MCF 10A (cell line): ENCODE measurements at regions not wholly inside any gene's neighbourhood (a gene's known extent, or its start where the extent isn't known, plus 50 kb on each side); places are given as distances from the start of the nearest gene placed in this dataset.

Experiments
- BruUV-seq: library from RNA; stranded (reverse); fragments of 400-500 nt; replicated peaks from 2 replicates; lab custom pipeline; 2021; lab: Mats Ljungman, UMichigan
- CTCF ChIA-PET: fragments of 300-600 bp; sonication (Branson Sonifier 250); formaldehyde crosslinking; extraction: SDS; loops from one replicate; lab custom pipeline; 2021; ENCODE audit warnings: antibody characterized with exemption, inconsistent platforms; lab: Yijun Ruan, JAX
- POLR2A ChIA-PET: fragments of 300-600, 350-650 bp; sonication (Branson Sonifier 250); formaldehyde crosslinking; extraction: SDS; loops from one replicate; lab custom pipeline; 2020; ENCODE audit warnings: antibody characterized with exemption, inconsistent platforms; lab: Yijun Ruan, JAX
- DNase-seq: peaks from one replicate; pipeline ENCODE4 v3.0.0-alpha.2; 2018; ENCODE audit not compliant: unreplicated experiment
- H3K27ac Mint-ChIP-seq: one replicate; pipeline ENCODE4 v1.8.0; 2022; ENCODE audit warnings: mild to moderate bottlenecking, low read depth, mixed read lengths; ENCODE audit not compliant: unreplicated experiment
- H3K27me3 Mint-ChIP-seq: one replicate; pipeline ENCODE4 v1.8.0; 2022; ENCODE audit warnings: mixed read lengths; ENCODE audit not compliant: insufficient read depth, unreplicated experiment
- H3K36me3 Mint-ChIP-seq: one replicate; pipeline ENCODE4 v1.8.0; 2022; ENCODE audit warnings: mild to moderate bottlenecking, moderate library complexity, mixed read lengths; ENCODE audit not compliant: insufficient read depth, unreplicated experiment
- H3K4me1 Mint-ChIP-seq: one replicate; pipeline ENCODE4 v1.8.0; 2022; ENCODE audit warnings: mixed read lengths; ENCODE audit not compliant: insufficient read depth, unreplicated experiment
- H3K4me3 Mint-ChIP-seq: one replicate; pipeline ENCODE4 v1.8.0; 2022; ENCODE audit warnings: mild to moderate bottlenecking, moderate library complexity, mixed read lengths; ENCODE audit not compliant: unreplicated experiment
- H3K9me3 Mint-ChIP-seq: one replicate; pipeline ENCODE4 v1.8.0; 2022; ENCODE audit warnings: mixed read lengths; ENCODE audit not compliant: unreplicated experiment
- intact Hi-C: fragments of 100-400 bp; cut with micrococcal nuclease; formaldehyde crosslinking; loops from 2 replicates; pipeline ENCODE4 v1.14.1; 2022
- TF ChIP-seq, protein P1 (sequence below): fragments of 200-600 bp; IDR thresholded peaks from one replicate; pipeline ENCODE4 v1.8.0; 2022; ENCODE audit warnings: antibody characterized with exemption, mild to moderate bottlenecking; ENCODE audit not compliant: unreplicated experiment

DNA sequence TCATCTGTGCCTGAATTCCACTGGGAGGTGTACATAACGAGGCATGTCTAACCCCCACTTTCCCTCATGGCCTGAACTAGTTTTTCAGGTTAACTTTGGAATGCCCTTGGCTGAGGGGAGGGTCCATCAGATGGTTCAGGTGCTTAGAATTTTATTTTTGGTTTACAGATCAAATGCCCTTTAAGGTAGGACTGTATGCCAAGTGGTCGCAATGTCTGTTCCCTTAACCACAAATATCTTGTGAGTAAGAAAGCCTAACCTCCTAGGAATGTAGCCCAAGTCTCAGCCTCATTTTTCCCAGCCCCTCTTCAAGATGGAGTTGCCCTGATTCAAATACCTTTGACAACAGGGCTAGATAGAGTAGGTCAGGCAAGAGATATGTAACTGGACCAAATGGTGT lies 78.4 kb downstream of the RNASET2 start:
- DNase-seq, result no peak
- POLR2A ChIA-PET, result no interaction called here

DNA sequence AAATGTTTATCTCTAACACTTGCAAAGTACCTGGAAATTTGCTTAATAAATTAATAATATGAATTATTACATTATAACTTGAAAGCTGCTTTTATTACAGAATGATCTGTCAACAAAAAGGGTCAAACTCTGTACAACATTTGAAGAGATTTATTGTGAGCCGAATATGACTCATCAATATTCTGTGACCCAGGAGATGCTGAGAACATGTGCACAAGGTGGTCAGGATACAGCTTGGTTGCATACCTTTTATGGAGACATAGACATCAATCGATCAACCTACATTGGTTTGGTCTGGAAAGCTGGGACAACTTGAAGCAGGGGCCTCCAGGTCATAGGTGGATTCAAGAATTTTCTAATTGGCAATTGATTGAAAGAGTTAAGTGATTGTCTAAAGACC lies 79.0 kb downstream of the RNASET2 start:
- Mint-ChIP-seq H3K27me3 (peaks cover 94% of the 10 kb centered on the region), H3K9me3 (no peaks in the 10 kb centered on the region), H3K27ac (no peak overlapping the region), H3K36me3 (no peaks in the 10 kb centered on the region), H3K4me3 (no peak overlapping the region), H3K4me1 (no peaks in the 10 kb centered on the region)
- POLR2A ChIA-PET, result no interaction called here
- TF ChIP-seq, protein P1, sequence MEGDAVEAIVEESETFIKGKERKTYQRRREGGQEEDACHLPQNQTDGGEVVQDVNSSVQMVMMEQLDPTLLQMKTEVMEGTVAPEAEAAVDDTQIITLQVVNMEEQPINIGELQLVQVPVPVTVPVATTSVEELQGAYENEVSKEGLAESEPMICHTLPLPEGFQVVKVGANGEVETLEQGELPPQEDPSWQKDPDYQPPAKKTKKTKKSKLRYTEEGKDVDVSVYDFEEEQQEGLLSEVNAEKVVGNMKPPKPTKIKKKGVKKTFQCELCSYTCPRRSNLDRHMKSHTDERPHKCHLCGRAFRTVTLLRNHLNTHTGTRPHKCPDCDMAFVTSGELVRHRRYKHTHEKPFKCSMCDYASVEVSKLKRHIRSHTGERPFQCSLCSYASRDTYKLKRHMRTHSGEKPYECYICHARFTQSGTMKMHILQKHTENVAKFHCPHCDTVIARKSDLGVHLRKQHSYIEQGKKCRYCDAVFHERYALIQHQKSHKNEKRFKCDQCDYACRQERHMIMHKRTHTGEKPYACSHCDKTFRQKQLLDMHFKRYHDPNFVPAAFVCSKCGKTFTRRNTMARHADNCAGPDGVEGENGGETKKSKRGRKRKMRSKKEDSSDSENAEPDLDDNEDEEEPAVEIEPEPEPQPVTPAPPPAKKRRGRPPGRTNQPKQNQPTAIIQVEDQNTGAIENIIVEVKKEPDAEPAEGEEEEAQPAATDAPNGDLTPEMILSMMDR, result no peak
- CTCF ChIA-PET, result no interaction called here
- no peak for DNase-seq
- intact Hi-C loops, result no loop called here
- no TSS peak for BruUV-seq

More for the DNA sequence above, 78.4 kb downstream of the RNASET2 start:
- Mint-ChIP-seq H3K27me3 (peaks cover 89% of the 10 kb centered on the region), H3K27ac (no peak overlapping the region), H3K9me3 (no peaks in the 10 kb centered on the region), H3K4me1 (no peaks in the 10 kb centered on the region), H3K36me3 (no peaks in the 10 kb centered on the region), H3K4me3 (no peak overlapping the region)
- TF ChIP-seq, protein P1, result no peak
- CTCF ChIA-PET, result no interaction called here
- BruUV-seq, result no TSS peak
- intact Hi-C loops, result no loop called here

DNA sequence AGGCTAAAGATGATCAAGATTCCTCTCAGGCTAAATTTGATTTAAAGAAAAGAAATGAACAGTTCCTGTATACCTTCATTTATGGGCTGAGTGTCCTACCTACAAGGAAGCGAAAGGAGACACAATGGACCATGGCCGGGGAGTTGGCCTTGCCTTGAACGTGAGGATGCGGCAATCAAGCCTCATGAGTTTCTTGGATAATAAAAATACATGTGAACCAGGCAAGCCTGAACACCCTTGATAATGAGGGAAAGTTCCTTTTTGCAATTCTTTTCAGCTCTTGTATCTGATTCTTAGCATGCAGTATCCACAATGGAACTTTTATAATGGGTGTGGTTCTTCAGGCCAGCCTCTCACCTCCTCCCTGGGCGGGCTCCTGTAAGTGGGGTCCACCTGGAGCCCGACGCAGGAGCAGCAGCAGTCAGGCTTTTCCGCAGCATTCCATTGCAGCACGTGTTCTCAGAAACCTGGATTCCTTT lies 83.8 kb downstream of the RNASET2 start:
- intact Hi-C loops, result no loop called here
- no TSS peak for BruUV-seq
- ChIA-PET POLR2A (no interaction called here), CTCF (no interaction called here)
- no peaks in the 10 kb centered on the region for H3K36me3 Mint-ChIP-seq
- no peak overlapping the region for H3K27ac Mint-ChIP-seq
- no peak overlapping the region for H3K4me3 Mint-ChIP-seq
- H3K9me3 Mint-ChIP-seq, result no peaks in the 10 kb centered on the region
- TF ChIP-seq, protein P1, result no peak
- no peak for DNase-seq
- H3K27me3 Mint-ChIP-seq, result peaks cover 69% of the 10 kb centered on the region
- H3K4me1 Mint-ChIP-seq, result no peaks in the 10 kb centered on the region

DNA sequence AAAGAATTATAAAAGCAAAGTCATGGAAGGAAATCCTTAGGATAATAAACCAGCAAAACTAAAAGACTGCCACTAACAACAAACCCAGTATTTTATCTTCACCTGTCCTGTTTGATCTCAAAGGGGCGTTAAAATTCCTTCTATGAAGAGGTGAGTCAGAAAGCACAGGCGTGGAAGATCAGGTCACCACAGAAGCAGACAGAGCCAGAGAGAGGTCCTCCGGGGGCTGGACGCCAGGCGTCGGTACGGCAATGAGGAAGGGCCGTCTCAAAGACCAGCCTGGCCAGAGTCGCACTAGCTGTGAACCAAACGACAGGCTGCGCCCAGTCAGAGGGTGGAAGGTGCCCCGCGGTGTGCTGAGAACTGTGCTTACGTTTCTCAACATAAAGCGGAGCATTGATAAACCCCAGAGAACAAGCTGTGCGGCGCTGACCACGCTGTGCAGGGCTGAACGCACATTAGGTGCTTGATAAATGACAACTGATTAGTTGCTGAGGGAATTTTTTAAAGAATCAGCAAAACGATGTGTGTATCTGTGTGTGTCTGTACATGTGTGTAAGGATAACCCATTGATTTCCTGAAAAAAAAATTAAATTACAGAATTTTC lies 85.6 kb downstream of the RNASET2 start:
- no TSS peak for BruUV-seq
- ChIA-PET CTCF (no interaction called here), POLR2A (no interaction called here)
- intact Hi-C loops, result no loop called here
- no peak overlapping the region for H3K27ac Mint-ChIP-seq
- TF ChIP-seq, protein P1, result no peak
- H3K4me1 Mint-ChIP-seq, result no peaks in the 10 kb centered on the region
- peaks cover 54% of the 10 kb centered on the region for H3K27me3 Mint-ChIP-seq
- no peaks in the 10 kb centered on the region for H3K9me3 Mint-ChIP-seq
- no peaks in the 10 kb centered on the region for H3K36me3 Mint-ChIP-seq
- no peak for DNase-seq
- H3K4me3 Mint-ChIP-seq, result no peak overlapping the region
